ENCODE measurements at regions not wholly inside any gene's neighbourhood (a gene's known extent, or its start where the extent isn't known, plus 50 kb on each side); places are given as distances from the start of the nearest gene placed in this dataset.

DNA sequence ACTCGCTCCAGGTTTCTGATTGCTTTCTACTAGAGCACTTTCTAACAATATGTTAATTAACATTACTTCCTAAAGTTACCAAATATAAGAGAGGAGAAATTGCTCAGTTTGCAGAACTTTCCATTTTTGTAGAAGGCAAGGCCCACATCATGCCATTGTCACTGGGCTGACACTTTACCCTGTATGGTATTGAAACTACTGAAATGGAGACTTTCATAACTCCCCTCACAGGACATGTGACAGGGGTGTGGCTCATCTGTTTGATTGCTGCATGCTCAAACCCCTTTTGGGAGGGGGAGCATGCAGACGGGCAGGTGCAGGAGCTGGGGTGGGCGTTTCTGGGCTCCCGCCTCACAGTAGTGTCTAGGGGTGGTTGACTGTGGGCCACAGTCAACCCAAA is 206.3 kb upstream of the GHR start:
- POLR2A ChIA-PET: no interaction called here
- no peak for DNase-seq (ENCODE audit: unreplicated experiment)
- CTCF ChIA-PET: no interaction called here
- BruUV-seq (replicated peaks): no TSS peak
- Mint-ChIP-seq H3K27ac (ENCODE audit: low read depth, unreplicated experiment) (no peak overlapping the region), H3K4me3 (ENCODE audit: unreplicated experiment) (no peak overlapping the region), H3K9me3 (ENCODE audit: unreplicated experiment) (no peaks in the 10 kb centered on the region), H3K4me1 (ENCODE audit: insufficient read depth, unreplicated experiment) (no peaks in the 10 kb centered on the region), H3K36me3 (ENCODE audit: insufficient read depth, unreplicated experiment) (no peaks in the 10 kb centered on the region), H3K27me3 (ENCODE audit: insufficient read depth, unreplicated experiment) (no peaks in the 10 kb centered on the region)
- TF ChIP-seq, protein P1, sequence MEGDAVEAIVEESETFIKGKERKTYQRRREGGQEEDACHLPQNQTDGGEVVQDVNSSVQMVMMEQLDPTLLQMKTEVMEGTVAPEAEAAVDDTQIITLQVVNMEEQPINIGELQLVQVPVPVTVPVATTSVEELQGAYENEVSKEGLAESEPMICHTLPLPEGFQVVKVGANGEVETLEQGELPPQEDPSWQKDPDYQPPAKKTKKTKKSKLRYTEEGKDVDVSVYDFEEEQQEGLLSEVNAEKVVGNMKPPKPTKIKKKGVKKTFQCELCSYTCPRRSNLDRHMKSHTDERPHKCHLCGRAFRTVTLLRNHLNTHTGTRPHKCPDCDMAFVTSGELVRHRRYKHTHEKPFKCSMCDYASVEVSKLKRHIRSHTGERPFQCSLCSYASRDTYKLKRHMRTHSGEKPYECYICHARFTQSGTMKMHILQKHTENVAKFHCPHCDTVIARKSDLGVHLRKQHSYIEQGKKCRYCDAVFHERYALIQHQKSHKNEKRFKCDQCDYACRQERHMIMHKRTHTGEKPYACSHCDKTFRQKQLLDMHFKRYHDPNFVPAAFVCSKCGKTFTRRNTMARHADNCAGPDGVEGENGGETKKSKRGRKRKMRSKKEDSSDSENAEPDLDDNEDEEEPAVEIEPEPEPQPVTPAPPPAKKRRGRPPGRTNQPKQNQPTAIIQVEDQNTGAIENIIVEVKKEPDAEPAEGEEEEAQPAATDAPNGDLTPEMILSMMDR (IDR thresholded peaks at IDR 0.05; ENCODE audit: unreplicated experiment): no peak
- intact Hi-C loops (cut with micrococcal nuclease): no loop called here

DNA sequence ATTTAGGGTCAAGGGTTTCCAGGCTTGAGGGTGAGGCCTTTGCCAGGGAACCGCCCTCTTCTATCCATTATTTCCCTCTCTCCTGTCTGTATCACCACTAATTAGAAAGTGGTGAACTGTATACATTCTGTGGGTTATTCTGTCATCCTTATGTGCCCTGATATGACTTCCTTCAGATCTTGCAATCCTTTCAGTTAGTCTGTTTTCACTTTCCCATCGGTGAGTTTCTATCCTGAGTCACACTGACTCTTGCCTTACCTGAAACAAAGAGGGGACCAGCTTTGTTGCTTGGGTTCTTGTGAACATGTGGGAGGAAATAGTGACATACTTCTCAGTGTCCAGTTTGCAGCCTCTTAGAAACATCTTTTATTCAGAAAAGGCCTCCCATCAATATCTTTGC is 205.4 kb upstream of the GHR start:
- H3K27ac Mint-ChIP-seq (ENCODE audit: low read depth, unreplicated experiment): no peak overlapping the region
- no peaks in the 10 kb centered on the region for H3K4me1 Mint-ChIP-seq (ENCODE audit: insufficient read depth, unreplicated experiment)
- no peak overlapping the region for H3K4me3 Mint-ChIP-seq (ENCODE audit: unreplicated experiment)
- no peaks in the 10 kb centered on the region for H3K9me3 Mint-ChIP-seq (ENCODE audit: unreplicated experiment)
- no TSS peak for BruUV-seq (replicated peaks)
- intact Hi-C loops (cut with micrococcal nuclease): no loop called here
- TF ChIP-seq, protein P1 (IDR thresholded peaks at IDR 0.05; ENCODE audit: unreplicated experiment): no peak
- no peak for DNase-seq (ENCODE audit: unreplicated experiment)
- POLR2A ChIA-PET: interaction anchor here (0.8 kb wide), 1 partner anchor 52 kb away, joined by 3 read pairs; no protein-coding TSS in a partner anchor
- no peaks in the 10 kb centered on the region for H3K36me3 Mint-ChIP-seq (ENCODE audit: insufficient read depth, unreplicated experiment)
- no peaks in the 10 kb centered on the region for H3K27me3 Mint-ChIP-seq (ENCODE audit: insufficient read depth, unreplicated experiment)
- CTCF ChIA-PET: interaction anchor here (0.5 kb wide), 1 partner anchor 21 kb away, joined by 3 read pairs; no protein-coding TSS in a partner anchor

DNA sequence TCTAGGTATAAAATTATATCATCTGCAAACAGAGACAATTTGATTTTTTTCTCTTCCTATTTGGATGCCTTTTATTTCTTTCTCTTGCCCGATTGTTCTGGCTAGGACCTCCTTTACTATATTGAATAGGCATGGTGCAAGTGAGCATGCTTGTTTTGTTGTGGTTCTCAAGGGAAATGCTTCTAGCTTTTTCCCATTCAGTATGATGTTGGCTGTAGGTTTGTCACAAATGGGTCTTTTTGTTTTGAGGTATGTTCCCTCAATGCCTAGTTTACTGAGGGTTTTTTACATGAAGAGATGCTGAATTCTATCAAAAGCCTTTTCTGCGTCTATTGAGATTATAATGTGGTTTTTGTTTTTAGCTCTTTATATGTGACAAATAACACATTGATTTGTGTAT is 198.2 kb upstream of the GHR start:
- Mint-ChIP-seq H3K4me3 (ENCODE audit: unreplicated experiment) (no peak overlapping the region), H3K9me3 (ENCODE audit: unreplicated experiment) (no peaks in the 10 kb centered on the region), H3K4me1 (ENCODE audit: insufficient read depth, unreplicated experiment) (no peaks in the 10 kb centered on the region), H3K27ac (ENCODE audit: low read depth, unreplicated experiment) (no peak overlapping the region), H3K27me3 (ENCODE audit: insufficient read depth, unreplicated experiment) (no peaks in the 10 kb centered on the region), H3K36me3 (ENCODE audit: insufficient read depth, unreplicated experiment) (no peaks in the 10 kb centered on the region)
- ChIA-PET POLR2A (no interaction called here), CTCF (interaction anchor here (0.7 to 1.2 kb wide), 2 partner anchors 11 to 548 kb away, joined by 3 read pairs; no protein-coding TSS in a partner anchor)
- no peak for DNase-seq (ENCODE audit: unreplicated experiment)
- TF ChIP-seq, protein P1 (IDR thresholded peaks at IDR 0.05; ENCODE audit: unreplicated experiment): no peak
- BruUV-seq (replicated peaks): no TSS peak
- intact Hi-C loops (cut with micrococcal nuclease): no loop called here

DNA sequence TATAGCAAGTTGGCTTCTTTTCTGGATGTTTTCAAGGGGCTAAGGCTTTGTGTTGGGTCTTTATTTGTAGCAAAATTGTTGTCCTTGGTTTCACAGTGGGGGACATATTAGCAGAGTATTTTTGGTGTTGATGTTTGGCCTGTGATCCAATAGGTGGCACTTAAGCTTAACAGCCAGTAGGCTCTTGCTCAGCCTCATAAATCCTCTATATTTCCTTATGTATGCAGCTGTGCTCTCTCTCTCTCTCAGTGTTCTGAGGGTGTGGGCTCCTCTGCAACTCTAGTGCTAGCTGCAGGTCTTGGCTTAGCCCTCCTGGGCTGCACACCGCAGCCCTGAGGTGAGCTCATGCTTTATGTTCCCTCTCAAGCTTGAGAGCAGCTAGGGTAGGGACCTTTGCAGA is 195.0 kb upstream of the GHR start:
- no peaks in the 10 kb centered on the region for H3K4me1 Mint-ChIP-seq (ENCODE audit: insufficient read depth, unreplicated experiment)
- no peaks in the 10 kb centered on the region for H3K9me3 Mint-ChIP-seq (ENCODE audit: unreplicated experiment)
- ChIA-PET POLR2A (interaction anchor here (0.6 kb wide), 1 partner anchor 639 kb away, joined by 3 read pairs; no protein-coding TSS in a partner anchor), CTCF (interaction anchor here (1.1 to 1.2 kb wide), 4 partner anchors 161 to 430 kb away, joined by 5 to 6 read pairs (median 5); partner anchors contain the start of gene GHR)
- H3K4me3 Mint-ChIP-seq (ENCODE audit: unreplicated experiment): no peak overlapping the region
- no peaks in the 10 kb centered on the region for H3K27me3 Mint-ChIP-seq (ENCODE audit: insufficient read depth, unreplicated experiment)
- BruUV-seq (replicated peaks): no TSS peak
- H3K27ac Mint-ChIP-seq (ENCODE audit: low read depth, unreplicated experiment): no peak overlapping the region
- no peaks in the 10 kb centered on the region for H3K36me3 Mint-ChIP-seq (ENCODE audit: insufficient read depth, unreplicated experiment)
- intact Hi-C loops (cut with micrococcal nuclease): no loop called here
- DNase-seq (ENCODE audit: unreplicated experiment): no peak
- TF ChIP-seq, protein P1 (IDR thresholded peaks at IDR 0.05; ENCODE audit: unreplicated experiment): no peak

All from MCF 10A (cell line).